ENCODE measurements at regions not wholly inside any gene's neighbourhood (a gene's known extent, or its start where the extent isn't known, plus 50 kb on each side); places are given as distances from the start of the nearest gene placed in this dataset.

GRCh38 chr6:150539568-150539967, 60.1 kb upstream of the PLEKHG1 start:
- no peak for DNase-seq

- DNase-seq: no peak
Measured at GRCh38 chr6:150541576-150541975, 58.1 kb upstream of the PLEKHG1 start.

GRCh38 chr6:150543178-150543577, 56.5 kb upstream of the PLEKHG1 start:
- no peak for DNase-seq

DNA sequence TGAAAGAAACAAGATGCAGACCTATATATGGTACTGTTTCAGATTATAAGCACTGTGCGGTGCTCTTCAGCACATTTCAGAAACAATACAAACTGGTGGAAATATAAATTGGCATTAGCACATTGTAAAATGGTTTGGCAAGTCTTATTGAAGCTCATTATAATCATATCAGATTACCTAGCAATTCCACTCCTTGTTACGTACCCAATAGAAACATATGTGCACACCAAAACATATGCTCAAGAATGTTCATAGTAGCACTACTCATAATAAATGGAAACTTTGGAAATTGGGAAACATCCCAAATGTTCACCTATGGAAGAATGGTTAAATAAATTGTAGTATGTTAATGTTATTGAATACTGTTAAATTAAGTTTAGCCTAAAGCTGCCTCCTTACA, 54.9 kb upstream of the PLEKHG1 start:
- DNase-seq: no peak

DNA sequence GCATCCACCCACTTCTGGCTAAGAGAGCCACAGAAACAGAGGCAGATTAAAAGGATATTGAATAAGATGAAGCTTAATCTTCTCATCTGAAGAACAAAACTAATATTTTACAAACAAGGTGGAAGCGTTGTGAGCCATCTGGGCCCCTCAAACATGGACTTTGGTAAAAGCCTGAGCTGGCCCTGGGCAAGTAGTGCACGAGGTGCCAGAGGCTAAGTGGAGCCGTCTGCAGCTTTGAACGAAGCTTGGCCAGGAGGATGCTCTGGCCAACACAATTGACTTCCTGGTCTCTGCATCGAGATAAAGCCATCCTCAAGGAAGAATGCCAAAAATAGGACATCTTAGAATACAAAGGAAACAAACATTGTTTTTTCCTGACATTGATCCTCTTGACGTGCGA, 53.2 kb upstream of the PLEKHG1 start:
- no peak for DNase-seq

- DNase-seq: no peak
Measured at GRCh38 chr6:150547502-150548222, 52.0 kb upstream of the PLEKHG1 start.

- no peak for DNase-seq
Measured at GRCh38 chr6:150548330-150548729, 51.4 kb upstream of the PLEKHG1 start.

DNA sequence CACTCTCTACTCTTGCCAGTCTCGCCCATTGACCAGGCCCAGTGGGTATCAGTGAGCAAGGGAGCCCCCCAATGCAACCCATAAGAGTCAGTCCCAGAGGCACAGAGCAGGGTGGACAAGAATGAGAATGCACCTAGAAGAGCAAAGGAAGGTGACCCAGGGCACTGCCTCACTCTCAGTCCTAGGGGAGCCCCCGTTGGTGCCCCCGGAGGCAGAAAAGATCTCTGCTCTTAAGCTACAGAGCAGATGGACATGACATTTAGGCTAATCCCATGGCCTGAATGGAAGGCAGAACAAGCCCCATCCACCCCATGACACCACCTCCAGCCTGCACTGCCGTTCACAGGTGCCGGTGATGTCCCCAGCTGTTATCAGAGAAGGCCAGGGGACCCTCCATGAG, 50.7 kb upstream of the PLEKHG1 start:
- no peak for DNase-seq

GRCh38 chr6:150549674-150550101, 50.0 kb upstream of the PLEKHG1 start:
- no peak for DNase-seq

Measured in activated CD4-positive, alpha-beta T cell treated with anti-CD3 and anti-CD28 coated beads, Interleukin-2, amount 50 U/mL, for 16 hours (primary cell).